ENCODE measurements at regions not wholly inside any gene's neighbourhood (a gene's known extent, or its start where the extent isn't known, plus 50 kb on each side); places are given as distances from the start of the nearest gene placed in this dataset.

- Histone ChIP-seq H3K27ac (replicated peaks) (no peak overlapping the region), H3K27me3 (ENCODE audit: insufficient read depth, poor library complexity, severe bottlenecking) (no peaks in the 10 kb centered on the region), H3K4me3 (replicated peaks; ENCODE audit: insufficient read depth, low read length) (no peak overlapping the region)
- TF ChIP-seq CTCF (IDR thresholded peaks at IDR 0.05; ENCODE audit: insufficient read depth, low read length) = no peak
- no peak for TF ChIP-seq GABPA (IDR thresholded peaks at IDR 0.05; ENCODE audit: low read depth)
- TF ChIP-seq, protein P1, sequence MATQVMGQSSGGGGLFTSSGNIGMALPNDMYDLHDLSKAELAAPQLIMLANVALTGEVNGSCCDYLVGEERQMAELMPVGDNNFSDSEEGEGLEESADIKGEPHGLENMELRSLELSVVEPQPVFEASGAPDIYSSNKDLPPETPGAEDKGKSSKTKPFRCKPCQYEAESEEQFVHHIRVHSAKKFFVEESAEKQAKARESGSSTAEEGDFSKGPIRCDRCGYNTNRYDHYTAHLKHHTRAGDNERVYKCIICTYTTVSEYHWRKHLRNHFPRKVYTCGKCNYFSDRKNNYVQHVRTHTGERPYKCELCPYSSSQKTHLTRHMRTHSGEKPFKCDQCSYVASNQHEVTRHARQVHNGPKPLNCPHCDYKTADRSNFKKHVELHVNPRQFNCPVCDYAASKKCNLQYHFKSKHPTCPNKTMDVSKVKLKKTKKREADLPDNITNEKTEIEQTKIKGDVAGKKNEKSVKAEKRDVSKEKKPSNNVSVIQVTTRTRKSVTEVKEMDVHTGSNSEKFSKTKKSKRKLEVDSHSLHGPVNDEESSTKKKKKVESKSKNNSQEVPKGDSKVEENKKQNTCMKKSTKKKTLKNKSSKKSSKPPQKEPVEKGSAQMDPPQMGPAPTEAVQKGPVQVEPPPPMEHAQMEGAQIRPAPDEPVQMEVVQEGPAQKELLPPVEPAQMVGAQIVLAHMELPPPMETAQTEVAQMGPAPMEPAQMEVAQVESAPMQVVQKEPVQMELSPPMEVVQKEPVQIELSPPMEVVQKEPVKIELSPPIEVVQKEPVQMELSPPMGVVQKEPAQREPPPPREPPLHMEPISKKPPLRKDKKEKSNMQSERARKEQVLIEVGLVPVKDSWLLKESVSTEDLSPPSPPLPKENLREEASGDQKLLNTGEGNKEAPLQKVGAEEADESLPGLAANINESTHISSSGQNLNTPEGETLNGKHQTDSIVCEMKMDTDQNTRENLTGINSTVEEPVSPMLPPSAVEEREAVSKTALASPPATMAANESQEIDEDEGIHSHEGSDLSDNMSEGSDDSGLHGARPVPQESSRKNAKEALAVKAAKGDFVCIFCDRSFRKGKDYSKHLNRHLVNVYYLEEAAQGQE (IDR thresholded peaks at IDR 0.05; ENCODE audit: insufficient replicate concordance, low read depth) = no peak
- TF ChIP-seq POLR2AphosphoS5 (IDR thresholded peaks at IDR 0.05; ENCODE audit: low read depth) = no peak
- TF ChIP-seq SPI1 (IDR thresholded peaks at IDR 0.05; ENCODE audit: borderline replicate concordance, low read depth) = no peak
- DNase-seq (ENCODE audit: low read depth in 1 of 2, low spot score in 1 of 2) = no peak
These were observed 71.6 kb upstream of the PAX1 start for GRCh38 chr20:21633829-21634228.

DNA sequence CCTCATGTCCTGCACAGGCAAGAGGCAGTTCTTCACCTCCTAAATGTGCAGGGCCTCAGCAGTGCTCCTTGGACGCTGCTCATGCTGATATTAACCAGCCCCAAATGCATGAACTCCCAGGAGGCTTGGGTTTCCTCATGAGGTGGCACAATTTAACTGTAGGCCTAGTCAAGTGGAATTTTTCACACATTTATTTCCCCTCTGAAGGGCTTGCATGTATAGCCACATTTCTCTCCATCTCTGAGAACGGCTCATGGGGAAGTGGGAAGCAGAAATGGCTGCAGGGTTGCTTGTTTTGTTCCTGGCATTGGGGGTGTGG is 72.8 kb upstream of the PAX1 start:
- Histone ChIP-seq H3K4me3 (replicated peaks; ENCODE audit: insufficient read depth, low read length) (no peak overlapping the region), H3K27ac (replicated peaks) (no peak overlapping the region), H3K27me3 (ENCODE audit: insufficient read depth, poor library complexity, severe bottlenecking) (no peaks in the 10 kb centered on the region)
- DNase-seq (ENCODE audit: low read depth in 1 of 2, low spot score in 1 of 2) = no peak
- TF ChIP-seq SPI1 (IDR thresholded peaks at IDR 0.05; ENCODE audit: borderline replicate concordance, low read depth) (no peak), POLR2AphosphoS5 (IDR thresholded peaks at IDR 0.05; ENCODE audit: low read depth) (no peak), GABPA (IDR thresholded peaks at IDR 0.05; ENCODE audit: low read depth) (no peak), CTCF (IDR thresholded peaks at IDR 0.05; ENCODE audit: insufficient read depth, low read length) (no peak)

GRCh38 chr20:21632031-21632734 is 73.3 kb upstream of the PAX1 start:
- no peak for DNase-seq (ENCODE audit: low read depth in 1 of 2, low spot score in 1 of 2)
- no peak for TF ChIP-seq GABPA (IDR thresholded peaks at IDR 0.05; ENCODE audit: low read depth)
- TF ChIP-seq SPI1 (IDR thresholded peaks at IDR 0.05; ENCODE audit: borderline replicate concordance, low read depth) = no peak
- TF ChIP-seq POLR2AphosphoS5 (IDR thresholded peaks at IDR 0.05; ENCODE audit: low read depth) = no peak
- TF ChIP-seq CTCF (IDR thresholded peaks at IDR 0.05; ENCODE audit: insufficient read depth, low read length) = no peak
- TF ChIP-seq, protein P1 (IDR thresholded peaks at IDR 0.05; ENCODE audit: insufficient replicate concordance, low read depth) = no peak
- Histone ChIP-seq H3K4me3 (replicated peaks; ENCODE audit: insufficient read depth, low read length) (no peak overlapping the region), H3K27me3 (ENCODE audit: insufficient read depth, poor library complexity, severe bottlenecking) (peaks cover 1% of the 10 kb centered on the region), H3K27ac (replicated peaks) (no peak overlapping the region)

- Histone ChIP-seq H3K4me3 (replicated peaks; ENCODE audit: insufficient read depth, low read length) (no peak overlapping the region), H3K27me3 (ENCODE audit: insufficient read depth, poor library complexity, severe bottlenecking) (peaks cover 4% of the 10 kb centered on the region), H3K27ac (replicated peaks) (no peak overlapping the region)
- DNase-seq (ENCODE audit: low read depth in 1 of 2, low spot score in 1 of 2) = no peak
- TF ChIP-seq GABPA (IDR thresholded peaks at IDR 0.05; ENCODE audit: low read depth) (no peak), SPI1 (IDR thresholded peaks at IDR 0.05; ENCODE audit: borderline replicate concordance, low read depth) (no peak), POLR2AphosphoS5 (IDR thresholded peaks at IDR 0.05; ENCODE audit: low read depth) (no peak), CTCF (IDR thresholded peaks at IDR 0.05; ENCODE audit: insufficient read depth, low read length) (no peak)
- TF ChIP-seq, protein P1 (IDR thresholded peaks at IDR 0.05; ENCODE audit: insufficient replicate concordance, low read depth) = no peak
These were observed 76.7 kb upstream of the PAX1 start for GRCh38 chr20:21628800-21629199.
